ENCODE measurements at regions not wholly inside any gene's neighbourhood (a gene's known extent, or its start where the extent isn't known, plus 50 kb on each side); places are given as distances from the start of the nearest gene placed in this dataset.

DNA sequence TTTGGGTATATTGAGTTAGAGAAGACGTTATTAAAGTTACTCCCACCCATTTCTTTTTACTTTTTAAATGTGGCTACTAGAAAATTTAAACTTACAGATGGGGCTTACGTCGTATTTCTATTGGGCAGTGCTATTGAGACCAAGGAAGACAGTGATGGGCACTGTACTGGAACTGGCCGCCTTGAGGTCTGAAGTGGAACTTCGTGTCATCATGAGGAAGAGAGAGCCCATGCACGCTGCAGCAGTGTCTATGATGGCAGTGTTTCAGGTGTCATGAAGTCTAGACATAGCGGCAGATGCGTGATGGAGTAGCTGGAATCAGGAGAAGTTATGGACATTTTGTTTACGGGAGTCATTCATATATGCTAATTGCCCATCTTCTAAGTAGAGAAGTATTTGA is 143.7 kb downstream of the LRRC70 start:
- Mint-ChIP-seq H3K27me3 (no peaks in the 10 kb centered on the region), H3K27ac (no peak overlapping the region), H3K4me3 (no peak overlapping the region), H3K4me1 (ENCODE audit: unreplicated experiment) (peaks cover 35% of the 10 kb centered on the region), H3K36me3 (no peaks in the 10 kb centered on the region), H3K9me3 (no peaks in the 10 kb centered on the region)
- DNase-seq (ENCODE audit: extremely low spot score, unreplicated experiment) = no peak
- TF ChIP-seq, protein P1, sequence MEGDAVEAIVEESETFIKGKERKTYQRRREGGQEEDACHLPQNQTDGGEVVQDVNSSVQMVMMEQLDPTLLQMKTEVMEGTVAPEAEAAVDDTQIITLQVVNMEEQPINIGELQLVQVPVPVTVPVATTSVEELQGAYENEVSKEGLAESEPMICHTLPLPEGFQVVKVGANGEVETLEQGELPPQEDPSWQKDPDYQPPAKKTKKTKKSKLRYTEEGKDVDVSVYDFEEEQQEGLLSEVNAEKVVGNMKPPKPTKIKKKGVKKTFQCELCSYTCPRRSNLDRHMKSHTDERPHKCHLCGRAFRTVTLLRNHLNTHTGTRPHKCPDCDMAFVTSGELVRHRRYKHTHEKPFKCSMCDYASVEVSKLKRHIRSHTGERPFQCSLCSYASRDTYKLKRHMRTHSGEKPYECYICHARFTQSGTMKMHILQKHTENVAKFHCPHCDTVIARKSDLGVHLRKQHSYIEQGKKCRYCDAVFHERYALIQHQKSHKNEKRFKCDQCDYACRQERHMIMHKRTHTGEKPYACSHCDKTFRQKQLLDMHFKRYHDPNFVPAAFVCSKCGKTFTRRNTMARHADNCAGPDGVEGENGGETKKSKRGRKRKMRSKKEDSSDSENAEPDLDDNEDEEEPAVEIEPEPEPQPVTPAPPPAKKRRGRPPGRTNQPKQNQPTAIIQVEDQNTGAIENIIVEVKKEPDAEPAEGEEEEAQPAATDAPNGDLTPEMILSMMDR (conservative IDR thresholded peaks at IDR 0.05) = peak; percentile 44

DNA sequence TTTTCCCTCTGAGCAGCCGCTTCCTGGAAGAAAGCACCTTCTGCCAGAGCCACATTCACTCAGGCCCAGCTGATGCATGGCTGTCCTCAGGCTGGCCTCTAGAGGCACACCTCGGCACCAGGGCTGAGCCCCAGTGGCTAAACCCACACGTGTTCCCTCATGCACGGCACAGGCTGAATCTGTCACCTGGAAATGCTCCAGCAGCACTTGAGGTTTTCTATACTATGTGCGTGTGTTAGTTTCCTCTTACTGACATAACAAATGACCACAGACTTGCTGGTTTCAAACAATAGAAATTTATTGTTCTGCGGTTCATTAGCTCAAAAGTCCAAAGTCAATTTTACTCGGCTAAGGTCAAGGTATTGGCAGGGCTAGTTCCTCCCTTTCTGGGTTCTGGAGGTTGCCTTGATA is 141.4 kb downstream of the LRRC70 start:
- Mint-ChIP-seq H3K27ac (no peak overlapping the region), H3K4me1 (ENCODE audit: unreplicated experiment) (peaks cover 40% of the 10 kb centered on the region), H3K9me3 (no peaks in the 10 kb centered on the region), H3K36me3 (no peaks in the 10 kb centered on the region), H3K4me3 (no peak overlapping the region), H3K27me3 (no peaks in the 10 kb centered on the region)
- TF ChIP-seq, protein P1 (conservative IDR thresholded peaks at IDR 0.05) = peak; percentile 60
- peak; percentile 71 for DNase-seq (ENCODE audit: extremely low spot score, unreplicated experiment)

DNA sequence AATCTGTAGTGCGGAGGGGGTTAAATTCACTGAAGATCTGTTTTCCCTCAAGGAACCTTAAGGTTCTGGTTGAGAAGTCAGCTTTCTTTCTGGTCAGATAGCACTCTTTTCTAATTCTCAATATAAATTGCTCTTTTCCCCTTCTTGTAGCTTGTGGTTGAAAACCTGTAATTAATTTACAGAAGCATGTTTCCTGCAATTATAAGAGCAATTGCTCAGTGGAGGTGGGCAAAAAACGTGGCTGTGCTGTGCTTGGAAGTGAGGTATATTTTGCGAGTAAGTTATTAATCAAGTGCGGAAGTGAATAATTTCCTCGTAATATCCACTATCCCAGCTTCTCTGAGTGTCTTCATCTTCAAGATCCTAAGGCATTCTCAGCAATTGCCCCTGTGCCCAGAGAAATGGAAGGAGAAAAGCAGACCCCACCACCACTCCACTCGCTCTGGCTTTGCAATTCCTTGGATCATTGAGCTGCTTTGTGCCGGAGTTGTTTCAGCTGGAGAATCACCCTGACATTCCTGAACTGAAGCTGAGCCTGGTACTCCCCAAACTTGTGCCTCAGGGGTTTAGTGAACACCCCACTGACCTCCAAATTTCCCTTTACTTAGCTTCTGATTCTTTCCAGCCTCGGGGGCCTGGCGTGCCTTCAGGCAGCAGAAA is 140.6 kb downstream of the LRRC70 start:
- Mint-ChIP-seq H3K27me3 (no peaks in the 10 kb centered on the region), H3K9me3 (peaks cover 3% of the 10 kb centered on the region), H3K27ac (no peak overlapping the region), H3K36me3 (no peaks in the 10 kb centered on the region), H3K4me1 (ENCODE audit: unreplicated experiment) (peaks cover 40% of the 10 kb centered on the region), H3K4me3 (no peak overlapping the region)
- TF ChIP-seq, protein P1 (conservative IDR thresholded peaks at IDR 0.05) = no peak
- no peak for DNase-seq (ENCODE audit: extremely low spot score, unreplicated experiment)

DNA sequence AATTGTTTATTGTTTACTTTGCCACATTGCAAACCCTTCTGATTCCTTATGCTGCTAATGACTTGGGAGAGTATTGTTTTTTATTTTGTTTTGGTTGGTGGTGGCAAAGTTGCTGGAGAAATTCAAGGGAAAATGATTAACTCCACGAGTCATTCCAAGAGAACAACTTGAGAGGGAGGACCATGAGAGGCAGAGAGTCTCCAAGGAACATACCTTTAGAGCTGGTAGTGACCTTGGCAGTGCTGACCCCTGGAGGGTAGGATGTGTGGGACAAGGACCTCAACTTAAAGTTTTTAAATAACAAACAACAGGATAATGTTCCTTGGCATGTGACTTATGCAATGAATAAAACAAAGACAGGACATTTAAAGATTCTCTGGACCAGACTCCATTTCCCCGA is 139.7 kb downstream of the LRRC70 start:
- Mint-ChIP-seq H3K4me1 (ENCODE audit: unreplicated experiment) (peaks cover 40% of the 10 kb centered on the region), H3K9me3 (peaks cover 8% of the 10 kb centered on the region), H3K27me3 (no peaks in the 10 kb centered on the region), H3K36me3 (no peaks in the 10 kb centered on the region), H3K27ac (no peak overlapping the region), H3K4me3 (no peak overlapping the region)
- TF ChIP-seq, protein P1 (conservative IDR thresholded peaks at IDR 0.05) = no peak
- no peak for DNase-seq (ENCODE audit: extremely low spot score, unreplicated experiment)

DNA sequence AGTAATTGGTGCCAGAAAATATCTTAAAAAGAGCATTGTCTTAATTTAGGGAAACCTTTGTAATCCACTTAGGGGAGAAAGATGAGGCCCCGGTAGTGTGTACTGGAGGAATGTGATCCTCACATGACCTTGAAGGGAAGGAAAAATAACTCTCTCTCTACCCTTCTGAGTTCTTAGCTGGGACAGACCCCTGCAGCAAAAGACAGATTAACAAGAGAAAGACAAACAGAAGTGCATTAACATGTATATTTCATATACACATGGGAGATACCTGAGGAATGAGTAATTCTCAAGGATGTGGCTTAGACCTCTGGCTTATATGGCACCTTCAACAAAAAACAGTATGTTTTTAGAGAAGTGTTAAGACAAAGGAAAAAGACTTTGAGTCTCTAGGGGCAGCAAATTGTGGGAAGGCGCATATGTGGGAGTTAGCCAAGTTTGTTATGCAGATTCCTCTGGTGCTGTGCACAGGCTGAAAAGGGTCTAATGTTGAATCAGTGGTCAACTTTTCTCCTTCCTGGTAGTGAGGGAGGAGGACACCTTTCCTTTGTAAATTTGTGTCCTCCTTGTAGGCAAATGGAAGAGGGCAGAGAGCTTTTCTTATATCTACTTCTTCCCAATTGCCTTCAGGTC is 138.8 kb downstream of the LRRC70 start:
- H3K4me1 Mint-ChIP-seq (ENCODE audit: unreplicated experiment) = peaks cover 40% of the 10 kb centered on the region
- H3K27me3 Mint-ChIP-seq = no peaks in the 10 kb centered on the region
- H3K9me3 Mint-ChIP-seq = peaks cover 8% of the 10 kb centered on the region
- H3K36me3 Mint-ChIP-seq = no peaks in the 10 kb centered on the region
- TF ChIP-seq, protein P1 (conservative IDR thresholded peaks at IDR 0.05) = no peak
- H3K4me3 Mint-ChIP-seq = peak overlapping the region; percentile 52
- peak overlapping the region; percentile 65 for H3K27ac Mint-ChIP-seq
- no peak for DNase-seq (ENCODE audit: extremely low spot score, unreplicated experiment)

All from type B pancreatic cell (in vitro differentiated cells).